ENCODE measurements at regions not wholly inside any gene's neighbourhood (a gene's known extent, or its start where the extent isn't known, plus 50 kb on each side); places are given as distances from the start of the nearest gene placed in this dataset.
"Not testable (repeated sequence)": the region's sequence is repeated elsewhere in the genome, so short reads cannot be mapped to it uniquely, and the experiment has no call there.

GRCh38 chr4:141356963-141357335 lies 136.3 kb downstream of the ZNF330 start (continued):
- TF ChIP-seq, protein P1, sequence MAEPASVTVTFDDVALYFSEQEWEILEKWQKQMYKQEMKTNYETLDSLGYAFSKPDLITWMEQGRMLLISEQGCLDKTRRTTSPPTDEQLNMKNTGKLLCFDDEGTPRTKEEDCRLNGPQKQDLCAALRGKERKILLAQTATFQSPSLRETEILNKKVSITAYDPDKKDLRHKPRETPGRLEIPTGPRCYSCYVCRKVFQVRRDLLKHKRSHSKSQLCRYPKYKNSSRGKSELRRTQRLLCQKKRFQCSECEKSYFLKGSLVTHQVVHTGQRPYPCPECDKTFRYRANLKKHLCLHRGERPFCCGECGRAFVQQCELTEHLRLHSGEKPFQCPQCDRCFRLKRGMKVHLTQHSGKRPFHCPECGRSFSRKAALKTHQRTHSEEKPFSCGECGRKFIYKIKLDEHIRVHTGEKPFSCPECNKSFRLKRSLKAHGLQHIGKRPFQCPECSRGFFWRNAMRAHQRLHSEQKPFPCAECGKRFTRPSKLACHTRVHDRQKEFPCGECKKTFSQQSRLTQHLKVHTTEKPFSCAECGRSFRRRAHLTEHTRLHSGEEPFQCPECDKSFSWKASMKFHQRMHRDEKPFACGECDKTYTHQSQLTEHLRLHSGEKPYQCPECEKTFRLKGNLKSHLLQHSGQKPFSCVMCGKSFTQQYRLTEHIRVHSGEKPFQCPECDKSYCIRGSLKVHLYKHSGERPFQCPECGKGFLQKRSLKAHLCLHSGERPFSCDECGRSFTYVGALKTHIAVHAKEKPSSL (CRISPR knock-in tag; conservative IDR thresholded peaks at IDR 0.05) = no peak
- TF ChIP-seq ZBTB43 (CRISPR knock-in tag; IDR thresholded peaks at IDR 0.05) (no peak), ATF3 (CRISPR knock-in tag; conservative IDR thresholded peaks at IDR 0.05) (no peak), ZNF317 (CRISPR knock-in tag; IDR thresholded peaks at IDR 0.05; ENCODE audit: borderline replicate concordance, low read depth) (no peak), ETV6 (CRISPR knock-in tag; IDR thresholded peaks at IDR 0.05) (no peak)

DNA sequence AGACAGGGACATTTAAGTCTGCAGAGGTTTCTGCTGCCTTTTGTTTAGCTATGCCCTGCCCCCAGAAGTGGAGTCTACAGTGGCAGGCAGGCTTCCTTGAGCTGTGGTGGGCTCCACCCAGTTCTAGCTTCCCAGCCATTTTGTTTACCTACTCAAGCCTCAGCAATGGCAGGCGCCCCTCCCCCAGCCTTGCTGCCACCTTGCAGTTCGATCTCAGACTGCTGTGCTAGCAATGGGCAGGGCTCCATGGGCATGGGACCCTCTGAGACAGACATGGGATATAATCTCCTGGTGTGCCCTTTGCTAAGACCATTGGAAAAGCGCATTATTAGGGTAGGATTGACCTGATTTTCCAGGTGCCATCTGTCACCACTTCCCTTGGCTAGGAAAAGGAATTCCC lies 147.5 kb downstream of the ZNF330 start:
- ATAC-seq; DNase-seq (ENCODE audit: low spot score); H3K4me3 Mint-ChIP-seq; H3K27me3 Mint-ChIP-seq (ENCODE audit: low read depth); H3K27ac Mint-ChIP-seq; POLR2A ChIA-PET; H3K4me1 Mint-ChIP-seq; CTCF ChIA-PET: not testable (repeated sequence)
- Mint-ChIP-seq H3K9me3 (peaks cover 47% of the 10 kb centered on the region), H3K36me3 (peaks cover 20% of the 10 kb centered on the region)

- H3K4me3 Mint-ChIP-seq = no peak overlapping the region
- peaks cover 41% of the 10 kb centered on the region for H3K9me3 Mint-ChIP-seq
- TF ChIP-seq NR2C2 (CRISPR knock-in tag; IDR thresholded peaks at IDR 0.05) = no peak
- TF ChIP-seq, protein P2, sequence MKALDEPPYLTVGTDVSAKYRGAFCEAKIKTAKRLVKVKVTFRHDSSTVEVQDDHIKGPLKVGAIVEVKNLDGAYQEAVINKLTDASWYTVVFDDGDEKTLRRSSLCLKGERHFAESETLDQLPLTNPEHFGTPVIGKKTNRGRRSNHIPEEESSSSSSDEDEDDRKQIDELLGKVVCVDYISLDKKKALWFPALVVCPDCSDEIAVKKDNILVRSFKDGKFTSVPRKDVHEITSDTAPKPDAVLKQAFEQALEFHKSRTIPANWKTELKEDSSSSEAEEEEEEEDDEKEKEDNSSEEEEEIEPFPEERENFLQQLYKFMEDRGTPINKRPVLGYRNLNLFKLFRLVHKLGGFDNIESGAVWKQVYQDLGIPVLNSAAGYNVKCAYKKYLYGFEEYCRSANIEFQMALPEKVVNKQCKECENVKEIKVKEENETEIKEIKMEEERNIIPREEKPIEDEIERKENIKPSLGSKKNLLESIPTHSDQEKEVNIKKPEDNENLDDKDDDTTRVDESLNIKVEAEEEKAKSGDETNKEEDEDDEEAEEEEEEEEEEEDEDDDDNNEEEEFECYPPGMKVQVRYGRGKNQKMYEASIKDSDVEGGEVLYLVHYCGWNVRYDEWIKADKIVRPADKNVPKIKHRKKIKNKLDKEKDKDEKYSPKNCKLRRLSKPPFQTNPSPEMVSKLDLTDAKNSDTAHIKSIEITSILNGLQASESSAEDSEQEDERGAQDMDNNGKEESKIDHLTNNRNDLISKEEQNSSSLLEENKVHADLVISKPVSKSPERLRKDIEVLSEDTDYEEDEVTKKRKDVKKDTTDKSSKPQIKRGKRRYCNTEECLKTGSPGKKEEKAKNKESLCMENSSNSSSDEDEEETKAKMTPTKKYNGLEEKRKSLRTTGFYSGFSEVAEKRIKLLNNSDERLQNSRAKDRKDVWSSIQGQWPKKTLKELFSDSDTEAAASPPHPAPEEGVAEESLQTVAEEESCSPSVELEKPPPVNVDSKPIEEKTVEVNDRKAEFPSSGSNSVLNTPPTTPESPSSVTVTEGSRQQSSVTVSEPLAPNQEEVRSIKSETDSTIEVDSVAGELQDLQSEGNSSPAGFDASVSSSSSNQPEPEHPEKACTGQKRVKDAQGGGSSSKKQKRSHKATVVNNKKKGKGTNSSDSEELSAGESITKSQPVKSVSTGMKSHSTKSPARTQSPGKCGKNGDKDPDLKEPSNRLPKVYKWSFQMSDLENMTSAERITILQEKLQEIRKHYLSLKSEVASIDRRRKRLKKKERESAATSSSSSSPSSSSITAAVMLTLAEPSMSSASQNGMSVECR (CRISPR knock-in tag; IDR thresholded peaks at IDR 0.05; ENCODE audit: borderline replicate concordance) = no peak
- TF ChIP-seq ATF2 (CRISPR knock-in tag; IDR thresholded peaks at IDR 0.05; ENCODE audit: borderline replicate concordance, low read depth) = no peak
- TF ChIP-seq SP1 (CRISPR knock-in tag; conservative IDR thresholded peaks at IDR 0.05) = no peak
- TF ChIP-seq ZNF219 (CRISPR knock-in tag; IDR thresholded peaks at IDR 0.05; ENCODE audit: borderline replicate concordance) = no peak
- TF ChIP-seq EMX1 (CRISPR knock-in tag; IDR thresholded peaks at IDR 0.05) = no peak
- TF ChIP-seq IRF2 (CRISPR knock-in tag; IDR thresholded peaks at IDR 0.05; ENCODE audit: borderline replicate concordance, low read depth) = no peak
- TF ChIP-seq RORB (CRISPR knock-in tag; IDR thresholded peaks at IDR 0.05) = no peak
- no peak for TF ChIP-seq RELA (CRISPR knock-in tag; IDR thresholded peaks at IDR 0.05; ENCODE audit: borderline replicate concordance)
- TF ChIP-seq, protein P3, sequence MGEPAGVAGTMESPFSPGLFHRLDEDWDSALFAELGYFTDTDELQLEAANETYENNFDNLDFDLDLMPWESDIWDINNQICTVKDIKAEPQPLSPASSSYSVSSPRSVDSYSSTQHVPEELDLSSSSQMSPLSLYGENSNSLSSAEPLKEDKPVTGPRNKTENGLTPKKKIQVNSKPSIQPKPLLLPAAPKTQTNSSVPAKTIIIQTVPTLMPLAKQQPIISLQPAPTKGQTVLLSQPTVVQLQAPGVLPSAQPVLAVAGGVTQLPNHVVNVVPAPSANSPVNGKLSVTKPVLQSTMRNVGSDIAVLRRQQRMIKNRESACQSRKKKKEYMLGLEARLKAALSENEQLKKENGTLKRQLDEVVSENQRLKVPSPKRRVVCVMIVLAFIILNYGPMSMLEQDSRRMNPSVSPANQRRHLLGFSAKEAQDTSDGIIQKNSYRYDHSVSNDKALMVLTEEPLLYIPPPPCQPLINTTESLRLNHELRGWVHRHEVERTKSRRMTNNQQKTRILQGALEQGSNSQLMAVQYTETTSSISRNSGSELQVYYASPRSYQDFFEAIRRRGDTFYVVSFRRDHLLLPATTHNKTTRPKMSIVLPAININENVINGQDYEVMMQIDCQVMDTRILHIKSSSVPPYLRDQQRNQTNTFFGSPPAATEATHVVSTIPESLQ (CRISPR knock-in tag; IDR thresholded peaks at IDR 0.05) = no peak
- H3K27me3 Mint-ChIP-seq (ENCODE audit: low read depth) = no peaks in the 10 kb centered on the region; the same call in 1 of the 2 replicates
- no peaks in the 10 kb centered on the region for H3K4me1 Mint-ChIP-seq
- H3K36me3 Mint-ChIP-seq = peaks cover 20% of the 10 kb centered on the region
- POLR2A ChIA-PET = no interaction called here
- no peak for ATAC-seq
- CTCF ChIA-PET = no interaction called here
- no peak overlapping the region for H3K27ac Mint-ChIP-seq
- DNase-seq (ENCODE audit: low spot score) = no peak
Observed at GRCh38 chr4:141371206-141371605, 150.5 kb downstream of the ZNF330 start.

All from WTC11 (cell line).